Mesenchymal stem cell (in vitro differentiated cells and primary cell): ENCODE measurements at regions not wholly inside any gene's neighbourhood (a gene's known extent, or its start where the extent isn't known, plus 50 kb on each side); places are given as distances from the start of the nearest gene placed in this dataset.

Experiments
- DNase-seq: peaks from one replicate; pipeline ENCODE4 v3.0.0-alpha.2; 2013
- H2AFZ ChIP-seq: one replicate; pipeline ENCODE4 v1.6.1; 2013; ENCODE audit warnings: low read depth, mild to moderate bottlenecking, control low read depth, inconsistent platforms, low read length, moderate library complexity
- H2AK5ac ChIP-seq: 2 replicates; pipeline ENCODE4 v1.6.1; 2013; ENCODE audit warnings: low read length, moderate library complexity, mild to moderate bottlenecking, inconsistent platforms; ENCODE audit not compliant: severe bottlenecking
- H2BK120ac ChIP-seq: one replicate; pipeline ENCODE4 v1.6.1; 2013; ENCODE audit warnings: low read depth, mild to moderate bottlenecking, inconsistent platforms, low read length, moderate library complexity
- H2BK12ac ChIP-seq, 2 experiments: one replicate each; pipeline ENCODE4 v1.6.1; 2013; ENCODE audit warnings: inconsistent platforms in 2 of 2, low read length in 2 of 2, mild to moderate bottlenecking in 2 of 2, moderate library complexity in 2 of 2, control low read depth in 1 of 2
- H2BK15ac ChIP-seq: one replicate; pipeline ENCODE4 v1.6.1; 2013; ENCODE audit warnings: mild to moderate bottlenecking, low read depth, inconsistent platforms; ENCODE audit not compliant: poor library complexity, severe bottlenecking
- H2BK5ac ChIP-seq: 2 replicates; pipeline ENCODE4 v1.6.1; 2013; ENCODE audit warnings: low read depth, mild to moderate bottlenecking, low read length, control low read depth, inconsistent platforms; ENCODE audit not compliant: poor library complexity, severe bottlenecking
- H3K14ac ChIP-seq, 2 experiments: one replicate each; pipeline ENCODE4 v1.6.1; 2013; ENCODE audit warnings: inconsistent platforms in 2 of 2, low read length in 2 of 2, control low read depth in 1 of 2, mild to moderate bottlenecking in 1 of 2, moderate library complexity in 1 of 2
- H3K18ac ChIP-seq, 2 experiments: one replicate each; pipeline ENCODE4 v1.6.1; 2013; ENCODE audit warnings: inconsistent platforms in 2 of 2, low read length in 2 of 2, control low read depth in 1 of 2, low read depth in 1 of 2, mild to moderate bottlenecking in 1 of 2
- H3K23ac ChIP-seq, 2 experiments: one replicate each; pipeline ENCODE4 v1.6.1; 2013; ENCODE audit warnings: inconsistent platforms in 2 of 2, low read length in 2 of 2, mild to moderate bottlenecking in 2 of 2, moderate library complexity in 2 of 2, control low read depth in 1 of 2
- H3K27ac ChIP-seq: 2 replicates; pipeline ENCODE4 v1.5.1; 2013; ENCODE audit warnings: mild to moderate bottlenecking, moderate library complexity, low read length, control low read depth, inconsistent platforms; ENCODE audit not compliant: poor library complexity, severe bottlenecking
- H3K27me3 ChIP-seq, 2 experiments: 2 replicates each; pipeline versions ENCODE4 v1.6.1 to v1.7.0; 2013; ENCODE audit warnings: low read length in 2 of 2, mild to moderate bottlenecking in 2 of 2, moderate library complexity in 2 of 2, control low read depth in 1 of 2, inconsistent platforms in 1 of 2; ENCODE audit not compliant: control insufficient read depth in 1 of 2, insufficient read depth in 1 of 2
- H3K36me3 ChIP-seq, 2 experiments: 2 replicates each; pipeline versions ENCODE4 v1.6.1 to v1.7.0; 2013; ENCODE audit warnings: low read length in 2 of 2, control low read depth in 1 of 2, inconsistent platforms in 1 of 2, low read depth in 1 of 2, mild to moderate bottlenecking in 1 of 2; ENCODE audit not compliant: insufficient read depth in 2 of 2, control insufficient read depth in 1 of 2
- H3K4ac ChIP-seq, 2 experiments: one replicate each; pipeline ENCODE4 v1.6.1; 2013; ENCODE audit warnings: inconsistent platforms in 2 of 2, low read length in 2 of 2, mild to moderate bottlenecking in 2 of 2, moderate library complexity in 2 of 2, control low read depth in 1 of 2, low read depth in 1 of 2
- H3K4me1 ChIP-seq: 2 replicates; pipeline ENCODE4 v1.6.1; 2013; ENCODE audit warnings: low read depth, low read length, control low read depth; ENCODE audit not compliant: control insufficient read depth, insufficient read depth
- H3K4me2 ChIP-seq: 2 replicates; pipeline ENCODE4 v1.6.1; 2013; ENCODE audit warnings: low read length, mild to moderate bottlenecking, inconsistent platforms; ENCODE audit not compliant: poor library complexity, severe bottlenecking
- H3K4me3 ChIP-seq, 2 experiments: 2 replicates each; pipeline versions ENCODE4 v1.5.1 to v1.7.0; 2013; ENCODE audit warnings: low read length in 2 of 2, mild to moderate bottlenecking in 2 of 2, control low read depth in 1 of 2, low read depth in 1 of 2; ENCODE audit not compliant: insufficient read depth in 1 of 2
- H3K79me1 ChIP-seq: replicated peaks from 2 replicates; pipeline ENCODE4 v1.6.1; 2013; ENCODE audit warnings: mild to moderate bottlenecking, control low read depth, low read length, inconsistent platforms; ENCODE audit not compliant: poor library complexity, severe bottlenecking
- H3K9ac ChIP-seq: 2 replicates; pipeline ENCODE4 v1.7.0; 2013; ENCODE audit warnings: mild to moderate bottlenecking, low read length, moderate library complexity
- H3K9me3 ChIP-seq: 2 replicates; pipeline ENCODE4 v1.7.0; 2013; ENCODE audit warnings: mild to moderate bottlenecking, low read length; ENCODE audit not compliant: control insufficient read depth
- H4K8ac ChIP-seq: one replicate; pipeline ENCODE4 v1.6.1; 2013; ENCODE audit warnings: inconsistent platforms, mild to moderate bottlenecking, low read length, moderate library complexity
- H4K91ac ChIP-seq: one replicate; pipeline ENCODE4 v1.6.1; 2013; ENCODE audit warnings: mild to moderate bottlenecking, low read length, inconsistent platforms
- WGBS: methylation state at CpG from one replicate; pipeline ENCODE4 v1.1.7; 2013; ENCODE audit warnings: mixed read lengths; 5-methylcytosine and 5-hydroxymethylcytosine counted together

GRCh38 chrX:116345958-116346357 is 90.4 kb upstream of the SLC6A14 start:
- Histone ChIP-seq H2BK120ac (no peak overlapping the region), H2BK15ac (no peak overlapping the region), H4K8ac (no peak overlapping the region), H3K4me2 (no peak overlapping the region), H3K23ac (no peak overlapping the region), H3K4me1 (no peaks in the 10 kb centered on the region), H3K36me3 (no peaks in the 10 kb centered on the region), H2AK5ac (no peak overlapping the region), H2BK5ac (no peak overlapping the region), H3K4ac (no peak overlapping the region), H3K18ac (no peak overlapping the region), H3K27me3 (no peaks in the 10 kb centered on the region), H3K79me1 (no peaks in the 10 kb centered on the region), H4K91ac (no peak overlapping the region), H3K9ac (no peak overlapping the region), H3K14ac (no peak overlapping the region), H3K9me3 (no peaks in the 10 kb centered on the region), H2BK12ac (no peak overlapping the region), H3K4me3 (no peak overlapping the region), H3K27ac (no peak overlapping the region), H2AFZ (no peak overlapping the region)
- WGBS: 100% methylated on average over 1 of the region's 3 CpGs
- DNase-seq: no peak

- Histone ChIP-seq H3K18ac (no peak overlapping the region), H3K4me3 (no peak overlapping the region), H3K23ac (no peak overlapping the region), H3K9ac (no peak overlapping the region), H3K27me3 (no peaks in the 10 kb centered on the region), H2BK12ac (no peak overlapping the region), H3K79me1 (no peaks in the 10 kb centered on the region), H4K8ac (no peak overlapping the region), H2AFZ (no peak overlapping the region), H2BK120ac (no peak overlapping the region), H3K4me2 (no peak overlapping the region), H3K36me3 (no peaks in the 10 kb centered on the region), H3K4me1 (no peaks in the 10 kb centered on the region), H3K9me3 (no peaks in the 10 kb centered on the region), H4K91ac (no peak overlapping the region), H2BK5ac (no peak overlapping the region), H3K4ac (no peak overlapping the region), H3K14ac (no peak overlapping the region), H3K27ac (no peak overlapping the region), H2BK15ac (no peak overlapping the region), H2AK5ac (no peak overlapping the region)
- no peak for DNase-seq
- 23% methylated on average over 2 of the region's 2 CpGs for WGBS
Measured at GRCh38 chrX:116357329-116357728, 79.1 kb upstream of the SLC6A14 start.

- H4K91ac ChIP-seq: no peak overlapping the region
- no CpG with 5 or more reads among the region's 2 CpGs for WGBS
Measured at GRCh38 chrX:116378961-116379360, 57.4 kb upstream of the SLC6A14 start.

GRCh38 chrX:116379854-116380253 is 56.6 kb upstream of the SLC6A14 start:
- no peak overlapping the region for H3K23ac ChIP-seq
- H3K27ac ChIP-seq: no peak overlapping the region
- no peak overlapping the region for H3K18ac ChIP-seq
- no peak overlapping the region for H3K4me2 ChIP-seq
- no peak overlapping the region for H3K4me3 ChIP-seq
- H4K91ac ChIP-seq: no peak overlapping the region
- no peak overlapping the region for H2BK5ac ChIP-seq
- no peak overlapping the region for H2BK15ac ChIP-seq
- H2BK120ac ChIP-seq: no peak overlapping the region
- no peak overlapping the region for H3K4ac ChIP-seq
- no peak overlapping the region for H4K8ac ChIP-seq
- H3K9me3 ChIP-seq: no peaks in the 10 kb centered on the region
- H3K9ac ChIP-seq: no peak overlapping the region
- no peaks in the 10 kb centered on the region for H3K27me3 ChIP-seq
- no peaks in the 10 kb centered on the region for H3K79me1 ChIP-seq
- no peaks in the 10 kb centered on the region for H3K4me1 ChIP-seq
- no peak for DNase-seq
- no peak overlapping the region for H2AK5ac ChIP-seq
- H2AFZ ChIP-seq: no peak overlapping the region
- no peak overlapping the region for H3K14ac ChIP-seq
- H3K36me3 ChIP-seq: no peaks in the 10 kb centered on the region
- 58% methylated on average over 4 of the region's 4 CpGs for WGBS
- no peak overlapping the region for H2BK12ac ChIP-seq

More at GRCh38 chrX:116378961-116379360, 57.4 kb upstream of the SLC6A14 start:
- Histone ChIP-seq H3K9ac (no peak overlapping the region), H3K27ac (no peak overlapping the region), H2AK5ac (no peak overlapping the region), H3K23ac (no peak overlapping the region), H3K4me3 (no peak overlapping the region), H2AFZ (no peak overlapping the region), H3K4ac (no peak overlapping the region), H2BK15ac (no peak overlapping the region), H3K14ac (no peak overlapping the region), H3K4me2 (no peak overlapping the region), H3K79me1 (no peaks in the 10 kb centered on the region), H3K18ac (no peak overlapping the region), H2BK5ac (no peak overlapping the region), H3K27me3 (no peaks in the 10 kb centered on the region), H3K9me3 (no peaks in the 10 kb centered on the region), H3K36me3 (no peaks in the 10 kb centered on the region), H2BK120ac (no peak overlapping the region), H3K4me1 (no peaks in the 10 kb centered on the region), H2BK12ac (no peak overlapping the region), H4K8ac (no peak overlapping the region)
- DNase-seq: no peak
